SK-N-SH (cell line): ENCODE measurements at regions not wholly inside any gene's neighbourhood (a gene's known extent, or its start where the extent isn't known, plus 50 kb on each side); places are given as distances from the start of the nearest gene placed in this dataset.

ENCODE experiments used
- CTCF ChIA-PET: fragments of 300-600, 350-600 bp; formaldehyde crosslinking; extraction: SDS; loops from one replicate; lab custom pipeline; 2021; lab: Yijun Ruan, JAX
- POLR2A ChIA-PET: fragments of 350-600 bp; sonication (Branson Sonifier 250); formaldehyde crosslinking; extraction: SDS; loops from one replicate; lab custom pipeline; 2020; ENCODE audit warnings: antibody characterized with exemption, inconsistent platforms; lab: Yijun Ruan, JAX
- DNase-seq: peaks from one replicate; pipeline ENCODE4 v3.0.0; 2012
- H2AFZ ChIP-seq: fragments of 200-600 bp; sonication (generic); 2 replicates; pipeline ENCODE4 v1.8.1; 2016; ENCODE audit warnings: antibody characterized with exemption, mild to moderate bottlenecking, low read depth
- H3F3A ChIP-seq: fragments of 200-600 bp; sonication (generic); replicated peaks from 2 replicates; pipeline ENCODE3; 2016; ENCODE audit warnings: antibody characterized with exemption, mild to moderate bottlenecking; ENCODE audit not compliant: insufficient read depth
- H3K27ac ChIP-seq, 2 experiments: fragments of 200-500 bp in 1 of 2; fragments of 200-600 bp in 1 of 2; sonication (Bioruptor generic) in 1 of 2; sonication (generic), shearing (Covaris generic) in 1 of 2; 2 replicates each; pipeline versions ENCODE4 v1.5.1 to v1.6.1; 2014 to 2016; ENCODE audit warnings: low read depth in 2 of 2, inconsistent platforms in 1 of 2, low read length in 1 of 2, mild to moderate bottlenecking in 1 of 2, mixed read lengths in 1 of 2
- H3K27me3 ChIP-seq: fragments of 200-600 bp; sonication (generic), shearing (Covaris generic); 2 replicates; pipeline ENCODE4 v1.6.1; 2016; ENCODE audit warnings: mixed run types; ENCODE audit not compliant: insufficient read depth
- H3K36me3 ChIP-seq, 2 experiments: fragments of 200-500 bp in 1 of 2; fragments of 200-600 bp in 1 of 2; sonication (Bioruptor generic) in 1 of 2; sonication (generic) in 1 of 2; replicated peaks in 1 of 2; 2 replicates each; pipeline versions ENCODE3 to v1.5.1; 2014 to 2016; ENCODE audit warnings: low read length in 1 of 2, mild to moderate bottlenecking in 1 of 2; ENCODE audit not compliant: insufficient read depth in 2 of 2, control insufficient read depth in 1 of 2
- H3K4me1 ChIP-seq, 2 experiments: fragments of 200-500 bp in 1 of 2; fragments of 200-600 bp in 1 of 2; sonication (Bioruptor generic) in 1 of 2; sonication (generic), shearing (Covaris generic) in 1 of 2; 2 replicates each; pipeline versions ENCODE4 v1.5.1 to v1.6.1; 2014 to 2016; ENCODE audit warnings: low read depth in 1 of 2, low read length in 1 of 2, mixed run types in 1 of 2; ENCODE audit not compliant: insufficient read depth in 2 of 2, control insufficient read depth in 1 of 2
- H3K4me2 ChIP-seq: fragments of 200-600 bp; sonication (generic), shearing (Covaris generic); 2 replicates; pipeline ENCODE4 v1.6.1; 2017; ENCODE audit warnings: mixed run types
- H3K4me3 ChIP-seq, 2 experiments: fragments of 200-500 bp in 1 of 2; fragments of 200-600 bp in 1 of 2; sonication (Bioruptor generic) in 1 of 2; sonication (generic), shearing (Covaris generic) in 1 of 2; 2 replicates each; pipeline versions ENCODE4 v1.5.1 to v1.8.1; 2014 to 2016; ENCODE audit warnings: low read depth in 2 of 2, inconsistent platforms in 1 of 2, low read length in 1 of 2, mild to moderate bottlenecking in 1 of 2, mixed read lengths in 1 of 2, moderate library complexity in 1 of 2
- H3K79me2 ChIP-seq: fragments of 200-600 bp; sonication (generic); 2 replicates; pipeline ENCODE4 v1.8.1; 2017; ENCODE audit warnings: mild to moderate bottlenecking; ENCODE audit not compliant: insufficient read depth
- H3K9ac ChIP-seq: fragments of 200-600 bp; sonication (generic); 2 replicates; pipeline ENCODE4 v1.6.1; 2017; ENCODE audit warnings: mixed run types
- H3K9me2 ChIP-seq: fragments of 200-600 bp; sonication (generic); 2 replicates; pipeline ENCODE4 v1.6.1; 2017; ENCODE audit warnings: mixed run types
- H3K9me3 ChIP-seq: fragments of 200-600 bp; sonication (generic); 2 replicates; pipeline ENCODE4 v1.6.1; 2017; ENCODE audit warnings: mixed run types, mild to moderate bottlenecking, moderate library complexity
- H4K20me1 ChIP-seq: fragments of 200-600 bp; sonication (generic); 2 replicates; pipeline ENCODE4 v1.6.1; 2017; ENCODE audit warnings: mild to moderate bottlenecking, mixed run types; ENCODE audit not compliant: insufficient read depth
- ELF1 ChIP-seq: IDR thresholded peaks from 2 replicates; pipeline ENCODE4 v1.4.0; 2012
- EP300 ChIP-seq, 2 experiments: IDR thresholded peaks; 2 replicates each; pipeline versions ENCODE4 v1.4.0 to v1.6.1; 2012; ENCODE audit warnings: borderline replicate concordance in 1 of 2, low read depth in 1 of 2, low read length in 1 of 2
- GABPA ChIP-seq: IDR thresholded peaks from 2 replicates; pipeline ENCODE4 v1.4.0; 2012; ENCODE audit warnings: low read depth, mild to moderate bottlenecking
- JUND ChIP-seq: IDR thresholded peaks from 2 replicates; pipeline ENCODE4 v1.4.0; 2012
- NFIC ChIP-seq: IDR thresholded peaks from 2 replicates; pipeline ENCODE4 v1.4.0; 2012; ENCODE audit warnings: borderline replicate concordance
- POLR2AphosphoS5 ChIP-seq: IDR thresholded peaks from 2 replicates; pipeline ENCODE4 v1.6.1; 2012; ENCODE audit warnings: low read depth, low read length
- RAD21 ChIP-seq: IDR thresholded peaks from 2 replicates; pipeline ENCODE4 v1.6.1; 2012; ENCODE audit warnings: mild to moderate bottlenecking, low read length
- REST ChIP-seq: IDR thresholded peaks from 2 replicates; pipeline ENCODE4 v1.6.1; 2012; ENCODE audit warnings: mild to moderate bottlenecking, low read depth, low read length, moderate library complexity
- RFX5 ChIP-seq: IDR thresholded peaks from 2 replicates; pipeline ENCODE4 v1.6.1; 2012; ENCODE audit warnings: mild to moderate bottlenecking, improper control_type of control experiment, low read length
- RXRA ChIP-seq: IDR thresholded peaks from 2 replicates; pipeline ENCODE4 v1.4.0; 2012; ENCODE audit warnings: low read depth, mild to moderate bottlenecking, borderline replicate concordance
- SMC3 ChIP-seq: IDR thresholded peaks from 2 replicates; pipeline ENCODE4 v1.6.1; 2012; ENCODE audit warnings: low read depth, low read length, improper control_type of control experiment
- TAF1 ChIP-seq: IDR thresholded peaks from 2 replicates; pipeline ENCODE4 v1.6.1; 2012; ENCODE audit warnings: low read depth, mild to moderate bottlenecking, low read length, moderate library complexity, borderline replicate concordance
- USF1 ChIP-seq: IDR thresholded peaks from 2 replicates; pipeline ENCODE4 v1.4.0; 2012; ENCODE audit warnings: low read depth, borderline replicate concordance
- WGBS: methylation state at CpG from one replicate; pipeline ENCODE4 v1.1.6; 2017; ENCODE audit warnings: low lambda C conversion rate; 5-methylcytosine and 5-hydroxymethylcytosine counted together
- TF ChIP-seq, protein P1 (sequence below): IDR thresholded peaks from 2 replicates; pipeline ENCODE4 v1.4.0; 2012; ENCODE audit warnings: low read depth

DNA sequence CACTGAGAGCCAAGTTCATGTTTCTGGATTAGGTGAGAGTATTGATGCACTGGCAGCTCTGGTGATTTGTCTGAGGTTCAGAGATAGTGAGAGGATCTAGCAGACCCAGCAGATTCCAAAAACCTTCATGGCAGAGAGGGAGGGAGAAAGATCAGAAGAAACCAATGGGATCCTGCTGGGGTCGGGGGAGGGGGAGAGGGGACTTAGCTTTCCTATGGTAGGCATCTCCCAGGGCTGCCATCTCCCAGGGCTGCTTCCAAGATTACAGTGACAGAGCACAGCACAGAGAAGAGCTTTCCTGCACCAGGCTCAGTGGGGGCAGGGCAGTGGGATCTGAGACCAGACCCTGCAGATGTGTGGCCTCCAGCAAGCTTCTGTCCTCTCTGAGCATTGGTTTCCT, 76.8 kb upstream of the GDF10 start:
- H4K20me1 ChIP-seq: no peaks in the 10 kb centered on the region
- no CpG with 5 or more reads among the region's 1 CpG for WGBS

DNA sequence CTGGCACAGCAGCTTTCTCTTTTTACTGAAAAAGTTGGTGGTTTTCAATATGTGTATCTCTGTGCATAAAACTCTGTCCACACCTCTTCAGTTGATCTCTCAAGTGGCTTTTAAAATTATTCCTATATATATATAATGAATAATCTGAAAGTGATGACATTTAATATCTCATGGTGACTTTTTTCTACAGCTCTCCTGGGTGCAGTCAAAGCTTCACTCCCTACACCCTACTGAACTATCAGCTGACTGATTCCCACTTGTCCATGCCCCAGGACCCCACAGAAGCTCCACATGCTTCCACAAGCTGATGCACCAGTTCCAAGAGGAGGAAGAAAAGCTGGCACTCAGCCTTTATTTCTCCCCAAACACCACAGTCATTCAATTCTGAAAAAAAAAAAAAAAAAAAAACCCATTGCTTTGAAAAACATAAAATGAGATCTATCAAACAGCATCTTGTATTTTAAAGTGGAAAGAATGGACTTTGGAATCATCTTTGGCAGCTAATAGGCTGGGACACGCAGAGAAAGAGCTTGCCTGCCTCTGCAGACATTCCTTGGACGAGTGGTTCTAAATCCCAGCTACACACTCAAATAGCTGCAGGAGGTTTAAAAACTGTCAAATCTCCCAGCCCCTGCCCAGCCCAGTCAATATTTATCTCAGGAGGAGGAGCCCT, 75.3 kb upstream of the GDF10 start:
- DNase-seq: no peak
- H3K4me3 ChIP-seq: no peak overlapping the region
- WGBS: 0% methylated on average over 2 of the region's 2 CpGs
- no peak overlapping the region for H3K4me2 ChIP-seq
- POLR2A ChIA-PET: interaction anchor here (0.7 kb wide), 1 partner anchor 21 kb away, joined by 3 read pairs; no protein-coding TSS in a partner anchor
- no peaks in the 10 kb centered on the region for H3K9me2 ChIP-seq
- CTCF ChIA-PET: interaction anchor here (1.7 to 2.6 kb wide), 3 partner anchors 12 to 199 kb away, joined by 4 to 13 read pairs (median 4); no protein-coding TSS in a partner anchor
- H3K79me2 ChIP-seq: no peaks in the 10 kb centered on the region
- H3K36me3 ChIP-seq: no peaks in the 10 kb centered on the region
- H4K20me1 ChIP-seq: no peaks in the 10 kb centered on the region
- no peaks in the 10 kb centered on the region for H3F3A ChIP-seq
- H3K9ac ChIP-seq: no peak overlapping the region
- H2AFZ ChIP-seq: no peak overlapping the region
- H3K27me3 ChIP-seq: no peaks in the 10 kb centered on the region; the same call in 1 of the 2 replicates
- no peak for TF ChIP-seq ELF1
- no peak for TF ChIP-seq SMC3
- TF ChIP-seq TAF1: no peak
- no peak for TF ChIP-seq RXRA
- TF ChIP-seq, all 33 proteins: peak for 0
- Histone ChIP-seq H3K4me1 (peaks cover 0 to 19% of the 10 kb centered on the region in 2 experiments; a peak in 1 of 4 replicates), H3K9me3 (no peaks in the 10 kb centered on the region), H3K27ac (no peak overlapping the region)

More for the DNA sequence above, 76.8 kb upstream of the GDF10 start:
- DNase-seq: no peak
- no peak overlapping the region for H2AFZ ChIP-seq
- H3K9me3 ChIP-seq: no peaks in the 10 kb centered on the region
- no peaks in the 10 kb centered on the region; the same call in 1 of the 2 replicates for H3K27me3 ChIP-seq
- no peak overlapping the region for H3K4me3 ChIP-seq
- ChIA-PET POLR2A (no interaction called here), CTCF (interaction anchor here (2.2 to 2.6 kb wide), 2 partner anchors 13 to 198 kb away, joined by 4 to 13 read pairs; no protein-coding TSS in a partner anchor)
- H3K9me2 ChIP-seq: no peaks in the 10 kb centered on the region
- H3K79me2 ChIP-seq: no peaks in the 10 kb centered on the region
- no peak overlapping the region for H3K4me2 ChIP-seq
- no peaks in the 10 kb centered on the region for H3F3A ChIP-seq
- H3K9ac ChIP-seq: no peak overlapping the region
- peaks cover 0 to 24% of the 10 kb centered on the region in 2 experiments; a peak in 1 of 4 replicates for H3K4me1 ChIP-seq
- TF ChIP-seq TAF1 (no peak), EP300 (IDR thresholded peaks at IDR 0.05; ENCODE audit: borderline replicate concordance in 1 of 2, low read depth in 1 of 2, low read length in 1 of 2) (peak in 1 of 2 experiments; percentile 21; a peak in 1 of 4 replicates)
- no peaks in the 10 kb centered on the region for H3K36me3 ChIP-seq
- peak overlapping the region in 1 of 2 experiments; percentile 34; a peak in 1 of 4 replicates for H3K27ac ChIP-seq

DNA sequence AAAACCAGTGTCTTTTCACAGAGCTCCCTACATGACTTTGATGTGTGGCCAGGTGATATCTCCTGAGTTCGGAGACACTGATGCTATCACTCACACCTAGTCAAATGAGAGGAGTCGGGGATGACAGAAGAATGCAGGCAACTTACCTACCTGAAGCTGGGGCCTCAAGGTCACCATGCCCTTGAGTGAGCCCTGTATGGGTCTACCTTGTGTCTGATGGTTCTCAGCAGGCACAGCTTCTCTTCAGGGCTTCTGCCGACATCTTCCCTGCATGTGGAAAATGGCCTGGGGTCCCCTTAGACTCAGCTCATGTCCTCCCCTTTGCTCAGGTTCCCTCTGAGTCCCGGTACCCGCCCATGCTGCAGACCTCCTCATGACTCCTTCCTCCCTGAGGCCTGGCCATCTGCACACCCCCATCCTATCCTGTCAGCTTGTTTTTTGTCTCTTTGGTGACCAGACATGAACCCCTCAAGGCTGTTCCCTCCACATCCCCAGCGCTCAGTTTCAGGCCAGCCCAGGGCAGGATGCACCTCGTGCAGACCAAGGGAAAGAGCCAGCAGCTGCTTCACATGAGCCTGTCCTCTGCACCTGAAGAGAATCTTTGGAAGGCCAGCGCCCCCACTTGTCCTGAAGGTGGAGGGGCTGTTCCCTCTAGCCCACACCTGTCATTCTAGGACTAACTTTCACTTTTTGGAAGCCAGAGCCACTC, 74.6 kb upstream of the GDF10 start:
- Histone ChIP-seq H3K4me2 (no peak overlapping the region), H3K9ac (no peak overlapping the region), H4K20me1 (no peaks in the 10 kb centered on the region), H3K27ac (no peak overlapping the region), H3K79me2 (no peaks in the 10 kb centered on the region), H3K9me2 (no peaks in the 10 kb centered on the region), H3K36me3 (no peaks in the 10 kb centered on the region), H3K9me3 (no peaks in the 10 kb centered on the region), H3K4me1 (peaks cover 0 to 19% of the 10 kb centered on the region in 2 experiments; a peak in 1 of 4 replicates), H3F3A (no peaks in the 10 kb centered on the region), H2AFZ (no peak overlapping the region), H3K27me3 (no peaks in the 10 kb centered on the region; the same call in 1 of the 2 replicates), H3K4me3 (no peak overlapping the region)
- TF ChIP-seq EP300 (IDR thresholded peaks at IDR 0.05; ENCODE audit: borderline replicate concordance in 1 of 2, low read depth in 1 of 2, low read length in 1 of 2) (no peak), REST (no peak), GABPA (no peak), POLR2AphosphoS5 (no peak), USF1 (no peak), RFX5 (no peak), NFIC (no peak), RAD21 (no peak), JUND (no peak)
- TF ChIP-seq, protein P1, sequence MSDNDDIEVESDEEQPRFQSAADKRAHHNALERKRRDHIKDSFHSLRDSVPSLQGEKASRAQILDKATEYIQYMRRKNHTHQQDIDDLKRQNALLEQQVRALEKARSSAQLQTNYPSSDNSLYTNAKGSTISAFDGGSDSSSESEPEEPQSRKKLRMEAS: no peak
- no peak for DNase-seq
- 25% methylated on average over 7 of the region's 8 CpGs for WGBS
- POLR2A ChIA-PET: interaction anchor here (0.7 kb wide), 1 partner anchor 21 kb away, joined by 3 read pairs; no protein-coding TSS in a partner anchor
- CTCF ChIA-PET: interaction anchor here (1.7 to 2.6 kb wide), 2 partner anchors 23 to 200 kb away, joined by 4 to 13 read pairs; no protein-coding TSS in a partner anchor
